Activated naive CD4-positive, alpha-beta T cell treated with anti-CD3 and anti-CD28 coated beads, Interleukin-2, amount 50 U/mL, for 16 hours (primary cell): ENCODE measurements at regions not wholly inside any gene's neighbourhood (a gene's known extent, or its start where the extent isn't known, plus 50 kb on each side); places are given as distances from the start of the nearest gene placed in this dataset.

Experiments
- DNase-seq: peaks from one replicate; pipeline ENCODE4 v3.0.0-alpha.2; 2020

DNA sequence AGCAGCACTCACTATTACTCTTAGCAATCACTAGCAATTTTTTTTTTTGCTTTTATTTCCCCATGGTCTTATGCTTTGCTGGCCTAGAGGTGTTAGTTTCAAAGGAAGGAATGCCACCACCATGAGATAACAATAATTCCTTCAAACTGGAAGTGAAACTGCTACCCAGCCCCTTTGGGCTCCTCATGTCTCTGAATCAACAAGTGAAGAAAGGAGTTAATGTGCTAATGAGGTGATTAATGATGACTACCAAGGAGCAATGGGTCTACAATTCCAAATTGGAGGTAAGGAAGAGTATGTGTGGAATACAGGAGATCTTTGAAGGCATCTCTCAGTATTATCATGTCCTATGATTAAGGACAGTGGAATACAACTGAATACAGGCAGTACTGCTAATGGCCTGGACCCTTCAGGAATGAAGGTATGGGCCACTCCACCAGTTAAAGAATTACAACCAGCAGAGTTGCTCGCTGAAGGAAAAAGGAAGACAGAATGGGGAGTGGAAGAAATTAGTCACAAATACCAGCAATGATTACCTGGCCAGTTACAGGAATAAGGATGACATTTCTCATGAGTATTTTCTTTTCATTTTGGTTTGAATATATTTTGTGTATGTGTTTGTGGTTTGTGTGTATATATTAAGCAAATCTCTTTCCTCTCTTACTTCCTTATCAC, 652.9 kb downstream of the ADGRL2 start:
- no peak for DNase-seq

DNA sequence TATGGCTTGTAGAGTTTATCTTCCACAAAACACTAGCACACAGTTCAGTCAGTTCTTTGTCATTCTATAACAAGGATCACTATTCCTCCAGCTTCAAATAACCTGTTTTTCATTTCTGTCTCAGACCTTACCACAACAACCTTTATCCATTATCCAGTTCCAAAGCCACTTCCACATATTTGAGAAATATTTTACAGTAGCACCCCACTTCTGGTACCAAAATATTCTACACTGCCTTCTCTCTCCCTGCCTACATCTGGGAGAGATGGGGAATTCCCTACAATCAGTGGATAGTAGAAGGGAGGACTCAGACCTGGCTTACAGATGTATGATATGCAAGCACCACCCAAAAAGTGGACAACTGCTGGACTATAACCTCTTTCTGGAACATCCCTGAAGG, 651.4 kb downstream of the ADGRL2 start:
- DNase-seq = no peak

DNA sequence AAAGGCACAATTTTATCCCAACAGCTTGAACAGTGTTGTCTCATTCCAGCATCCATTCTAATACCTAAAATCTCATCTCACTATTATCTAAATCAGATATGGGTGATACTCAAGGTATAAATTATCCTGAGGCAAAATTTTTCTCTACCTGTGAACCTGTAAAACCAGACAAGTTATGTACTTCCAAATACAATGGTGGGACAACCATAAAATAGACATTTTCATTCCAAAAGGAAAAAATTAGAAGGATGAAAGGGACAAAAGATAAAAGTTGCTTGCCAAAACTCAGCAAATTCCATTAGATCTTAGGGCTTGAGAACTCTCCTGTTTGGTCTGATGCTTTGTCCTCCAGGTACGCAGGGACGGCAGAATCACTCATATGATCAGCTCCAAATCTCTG, 650.5 kb downstream of the ADGRL2 start:
- DNase-seq = no peak

DNA sequence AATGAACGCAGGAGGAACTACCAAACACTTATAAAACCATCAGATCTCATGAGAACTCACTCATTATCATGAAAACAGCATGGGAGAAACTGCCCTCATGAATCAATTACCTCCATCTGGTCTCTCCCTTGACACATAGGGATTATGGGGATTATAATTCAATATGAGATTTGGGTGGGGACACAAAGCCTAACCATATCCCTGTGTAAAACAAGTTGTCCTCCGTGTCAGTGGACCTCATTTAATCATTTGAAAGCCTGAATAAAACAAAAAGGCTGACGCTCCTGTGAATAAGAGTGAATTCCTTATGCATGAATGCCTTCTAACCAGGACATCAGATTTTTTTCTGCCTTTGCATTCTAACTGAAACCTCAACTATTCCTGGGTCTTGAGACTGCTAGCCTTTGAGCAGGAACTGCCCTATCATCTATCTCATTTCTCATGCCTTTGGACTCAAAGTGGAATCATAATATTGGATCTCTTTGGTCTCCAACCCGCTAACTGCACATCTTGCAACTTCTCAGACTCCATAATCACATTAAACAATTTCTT, 648.8 kb downstream of the ADGRL2 start:
- no peak for DNase-seq

GRCh38 chr1:82446955-82447354, 646.2 kb downstream of the ADGRL2 start:
- no peak for DNase-seq

GRCh38 chr1:82446236-82446635, 645.5 kb downstream of the ADGRL2 start:
- no peak for DNase-seq

GRCh38 chr1:82445827-82446226, 645.1 kb downstream of the ADGRL2 start:
- DNase-seq = no peak

DNA sequence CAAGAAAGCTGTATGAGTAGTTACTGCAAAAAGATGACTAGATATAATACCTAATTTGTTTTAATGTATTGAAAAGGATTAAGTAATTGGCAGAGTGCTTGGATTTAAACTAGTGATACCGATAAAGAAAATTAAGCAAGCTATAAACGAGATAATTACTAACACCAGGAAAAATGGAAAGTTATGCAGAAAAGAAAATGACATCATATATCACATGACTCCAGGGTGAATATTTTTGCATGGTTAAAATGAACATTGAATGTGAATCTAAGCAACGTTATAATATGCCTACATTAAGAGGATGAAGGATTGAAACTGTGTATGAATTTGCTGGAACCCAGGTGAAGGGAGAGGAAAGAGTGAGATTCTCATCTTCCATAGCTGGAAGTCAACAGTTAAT, 644.4 kb downstream of the ADGRL2 start:
- DNase-seq = no peak

GRCh38 chr1:82441402-82441801, 640.7 kb downstream of the ADGRL2 start:
- DNase-seq = no peak

GRCh38 chr1:82423174-82423815, 622.6 kb downstream of the ADGRL2 start:
- DNase-seq = no peak

DNA sequence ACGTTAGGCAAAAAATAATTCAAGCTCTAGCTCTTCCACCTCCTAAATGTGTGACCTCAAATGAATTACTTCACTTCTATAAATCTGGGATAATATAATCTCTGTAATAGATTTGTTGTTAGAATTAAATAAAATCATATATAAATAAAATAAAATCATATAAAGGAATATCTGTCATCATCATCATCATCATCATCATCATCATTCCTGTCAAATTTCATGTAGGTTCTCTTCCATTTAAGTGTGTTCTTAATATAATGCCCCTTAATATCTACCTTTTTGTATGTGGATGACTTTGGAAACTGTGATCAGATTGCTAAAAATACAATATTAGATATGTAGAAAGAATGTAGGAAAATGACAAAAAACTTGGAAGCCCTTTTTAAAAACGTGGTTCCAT, 621.0 kb downstream of the ADGRL2 start:
- DNase-seq = no peak

DNA sequence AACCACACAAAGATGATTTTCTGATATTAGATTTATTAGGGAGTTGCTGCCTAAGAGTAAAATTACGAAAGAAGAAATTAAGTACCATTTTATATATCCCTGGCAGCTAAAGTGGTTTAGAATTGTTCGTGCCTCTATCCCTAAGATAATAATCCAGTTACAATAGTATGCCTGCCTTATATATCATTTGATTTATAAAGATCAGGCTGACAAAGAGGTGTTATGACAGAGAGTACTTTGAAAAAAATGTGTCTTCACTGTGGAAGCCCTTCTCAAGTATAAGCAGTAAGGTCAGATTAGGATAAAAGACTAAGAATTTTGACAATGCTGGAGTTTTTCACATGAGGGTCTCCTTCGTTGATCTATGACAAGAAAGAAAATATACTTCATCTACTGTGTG, 619.9 kb downstream of the ADGRL2 start:
- no peak for DNase-seq

- DNase-seq = no peak
These were observed 610.9 kb downstream of the ADGRL2 start for GRCh38 chr1:82411605-82412004.

DNA sequence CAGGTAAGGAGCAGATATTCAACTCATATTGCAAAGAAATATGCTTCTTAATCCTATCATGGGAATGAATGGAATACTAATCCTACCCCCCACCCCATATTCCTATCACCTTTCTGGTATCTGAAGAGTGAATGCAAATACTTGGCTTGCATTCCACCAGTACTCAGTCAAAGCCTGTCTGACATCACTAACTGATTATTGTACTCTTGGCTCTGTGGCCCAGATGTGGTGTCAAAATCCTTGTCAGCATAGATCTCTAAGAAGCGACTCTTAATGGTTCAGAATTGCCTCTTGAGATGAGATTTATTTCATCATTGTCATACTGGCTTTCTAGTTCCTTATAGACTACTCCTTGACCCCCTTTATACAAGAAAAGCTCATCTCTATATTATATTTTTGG, 604.6 kb downstream of the ADGRL2 start:
- DNase-seq = no peak

- DNase-seq = no peak
These were observed 600.4 kb downstream of the ADGRL2 start for GRCh38 chr1:82401116-82401515.

GRCh38 chr1:82400521-82400920, 599.8 kb downstream of the ADGRL2 start:
- no peak for DNase-seq

DNA sequence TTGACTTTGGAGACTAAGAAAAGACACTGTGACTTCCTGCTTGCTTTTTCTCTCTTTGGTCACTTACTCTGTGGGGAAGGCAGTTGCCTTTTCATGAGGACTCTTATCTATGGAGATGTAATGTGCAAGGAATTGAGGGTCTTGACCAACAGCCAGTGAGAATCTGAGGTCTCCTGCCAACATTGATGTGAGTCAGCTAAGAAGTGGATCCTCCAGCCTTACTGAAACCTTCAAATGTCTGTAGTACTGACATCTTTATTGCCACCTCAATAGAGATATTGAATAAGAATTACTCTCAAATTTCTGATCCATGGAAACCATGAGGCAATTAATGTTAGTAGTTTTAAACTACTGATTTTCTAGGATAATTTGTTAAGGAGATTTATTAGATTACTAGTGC, 598.4 kb downstream of the ADGRL2 start:
- no peak for DNase-seq

- no peak for DNase-seq
These were observed 597.6 kb downstream of the ADGRL2 start for GRCh38 chr1:82398357-82398756.

- DNase-seq = no peak
These were observed 594.7 kb downstream of the ADGRL2 start for GRCh38 chr1:82395440-82395839.

DNA sequence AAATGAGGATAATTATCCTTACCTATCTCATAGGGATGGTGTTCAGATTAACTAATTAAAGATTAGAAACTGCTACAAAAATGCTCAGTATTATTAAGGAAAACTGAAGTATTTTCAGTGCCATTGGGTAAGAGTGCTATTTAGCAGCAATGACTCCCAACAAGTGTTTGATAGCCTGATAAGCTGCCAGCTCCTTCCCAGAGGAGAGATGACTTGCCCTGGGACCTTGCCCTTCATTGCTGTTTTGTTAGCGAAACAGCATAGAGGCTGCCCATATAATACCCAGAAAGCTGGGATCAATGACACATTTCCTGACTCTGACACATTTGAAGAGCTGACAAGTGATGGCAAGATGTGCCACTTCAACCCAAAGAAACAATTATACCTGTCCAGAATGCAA, 592.2 kb downstream of the ADGRL2 start:
- DNase-seq = no peak

DNA sequence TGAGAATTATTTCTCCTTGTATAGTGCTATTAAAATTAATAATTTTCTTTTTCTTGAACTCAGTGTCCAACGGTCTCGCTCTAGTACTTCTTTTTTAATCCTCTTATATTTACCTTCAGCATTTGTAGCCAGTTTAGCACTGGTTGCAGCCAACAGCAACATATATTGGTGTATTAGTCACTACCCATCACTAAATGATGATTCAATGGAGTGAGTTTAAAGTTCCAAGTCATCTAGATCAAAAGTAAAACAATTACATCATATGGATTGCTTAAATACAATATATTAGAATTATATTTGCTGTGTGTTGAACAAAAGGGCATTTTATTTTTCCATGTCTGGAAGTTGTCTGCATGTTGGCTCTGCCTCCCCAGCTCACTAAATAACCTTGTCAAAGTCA, 591.8 kb downstream of the ADGRL2 start:
- no peak for DNase-seq

DNA sequence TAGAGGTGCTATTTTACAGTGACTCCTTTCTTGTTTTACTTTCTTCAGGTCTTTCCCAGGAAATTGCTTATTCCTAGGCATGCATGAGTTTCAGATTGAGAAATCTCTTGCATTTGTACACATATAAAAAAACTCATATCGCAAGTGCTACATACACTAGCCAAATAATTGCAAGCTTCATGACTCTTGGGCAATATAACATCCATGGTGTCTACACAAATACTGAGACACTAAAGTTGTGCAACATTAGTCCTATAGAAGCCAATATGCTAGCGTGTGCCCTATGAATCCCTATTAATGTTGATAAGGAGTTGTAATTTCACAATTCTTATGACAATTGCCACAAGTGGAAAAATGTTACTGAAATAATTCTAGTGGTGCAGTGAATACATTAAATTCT, 591.0 kb downstream of the ADGRL2 start:
- DNase-seq = no peak

GRCh38 chr1:82390627-82391026, 589.9 kb downstream of the ADGRL2 start:
- no peak for DNase-seq

DNA sequence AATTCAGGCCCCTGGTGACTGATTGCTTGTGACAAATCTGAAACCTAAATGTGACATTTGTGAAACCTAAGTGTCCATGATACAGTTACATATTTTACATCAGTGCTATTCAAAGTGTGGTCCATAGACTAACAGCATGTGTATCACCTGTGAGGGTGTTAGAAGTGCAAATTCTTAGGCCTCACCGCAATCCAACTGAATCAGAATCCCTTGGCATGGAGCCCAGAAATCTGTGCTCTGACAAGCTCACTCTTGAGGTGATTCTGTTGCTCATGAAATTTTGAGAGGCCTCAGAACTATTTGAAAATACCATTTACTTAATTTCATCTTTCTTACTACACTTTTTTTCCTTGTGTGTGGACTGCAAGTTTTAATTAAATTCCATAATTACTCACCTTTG, 587.9 kb downstream of the ADGRL2 start:
- no peak for DNase-seq

GRCh38 chr1:82387012-82387366, 586.3 kb downstream of the ADGRL2 start:
- no peak for DNase-seq
